NCI-H2196 treated with DMSO at 0.1 percent for 48 hours (cell line): ENCODE measurements at regions not wholly inside any gene's neighbourhood (a gene's known extent, or its start where the extent isn't known, plus 50 kb on each side); places are given as distances from the start of the nearest gene placed in this dataset.
A peak's percentile ranks its signal among the peaks of the same experiment; 100 is the strongest.
"Not testable (repeated sequence)": the region's sequence is repeated elsewhere in the genome, so short reads cannot be mapped to it uniquely, and the experiment has no call there.

ENCODE experiments used
- DNase-seq: peaks from one replicate; lab custom pipeline; 2025; ENCODE audit not compliant: unreplicated experiment; lab: John Stamatoyannopoulos, UW

GRCh38 chr5:164472165-164472564, 966.7 kb downstream of the MAT2B start:
- DNase-seq = no peak

- no peak for DNase-seq
These were observed 970.0 kb downstream of the MAT2B start for GRCh38 chr5:164475339-164475977.

GRCh38 chr5:164481270-164481669, 975.9 kb downstream of the MAT2B start:
- DNase-seq = no peak

GRCh38 chr5:164482351-164482750, 976.9 kb downstream of the MAT2B start:
- DNase-seq = no peak

- DNase-seq = no peak
These were observed 979.5 kb downstream of the MAT2B start for GRCh38 chr5:164484948-164485347.

GRCh38 chr5:164487939-164488338, 982.5 kb downstream of the MAT2B start:
- DNase-seq = no peak

GRCh38 chr5:164497311-164498064, 992.1 kb downstream of the MAT2B start:
- no peak for DNase-seq

GRCh38 chr5:164498438-164498837, 993.0 kb downstream of the MAT2B start:
- no peak for DNase-seq

- DNase-seq = no peak
These were observed 995.4 kb downstream of the MAT2B start for GRCh38 chr5:164500856-164501255.

- no peak for DNase-seq
These were observed 995.9 kb downstream of the MAT2B start for GRCh38 chr5:164501344-164501743.

GRCh38 chr5:164504141-164504772, 998.8 kb downstream of the MAT2B start:
- DNase-seq = peak; percentile 5

GRCh38 chr5:164505791-164506190, 1000.4 kb downstream of the MAT2B start:
- no peak for DNase-seq

GRCh38 chr5:164518067-164518740, 1012.8 kb downstream of the MAT2B start:
- no peak for DNase-seq

- no peak for DNase-seq
These were observed 1013.3 kb downstream of the MAT2B start for GRCh38 chr5:164518741-164519080.

GRCh38 chr5:164532235-164532900, 1026.9 kb downstream of the MAT2B start:
- no peak for DNase-seq

- not testable (repeated sequence) for DNase-seq
These were observed 1028.0 kb downstream of the MAT2B start for GRCh38 chr5:164533426-164533825.

- DNase-seq = no peak
These were observed 1034.8 kb downstream of the MAT2B start for GRCh38 chr5:164540174-164540573.

- DNase-seq = no peak
These were observed 1040.1 kb downstream of the MAT2B start for GRCh38 chr5:164545507-164545906.

- DNase-seq = no peak
These were observed 1048.4 kb downstream of the MAT2B start for GRCh38 chr5:164553851-164554250.

- no peak for DNase-seq
These were observed 1050.4 kb downstream of the MAT2B start for GRCh38 chr5:164555809-164556208.

- DNase-seq = no peak
These were observed 1054.8 kb downstream of the MAT2B start for GRCh38 chr5:164560216-164560615.
